Caco-2 (cell line): ENCODE measurements at regions not wholly inside any gene's neighbourhood (a gene's known extent, or its start where the extent isn't known, plus 50 kb on each side); places are given as distances from the start of the nearest gene placed in this dataset.

Experiments used
- BruUV-seq: library from RNA; stranded (reverse); fragments of 400-500 nt; replicated peaks from 2 replicates; lab custom pipeline; 2021; lab: Mats Ljungman, UMichigan
- CTCF ChIA-PET: fragments of 300-600 bp; sonication (Branson Sonifier 250); formaldehyde crosslinking; loops from one replicate; lab custom pipeline; 2022; ENCODE audit warnings: antibody characterized with exemption; lab: Charles Lee
- POLR2A ChIA-PET: fragments of 300-600 bp; sonication (Branson Sonifier 250); formaldehyde crosslinking; loops from one replicate; lab custom pipeline; 2022; ENCODE audit warnings: antibody characterized with exemption; lab: Charles Lee
- DNase-seq, 2 experiments: peaks; one replicate each; pipeline versions ENCODE4 v3.0.0 to v3.0.0-alpha.2; 2020 to 2022
- H3K27me3 ChIP-seq: replicated peaks from 2 replicates; pipeline ENCODE4 v1.6.0; 2011; ENCODE audit warnings: low read length; ENCODE audit not compliant: control insufficient read depth, insufficient read depth
- H3K36me3 ChIP-seq: 2 replicates; pipeline ENCODE4 v1.5.1; 2011; ENCODE audit warnings: low read length; ENCODE audit not compliant: control insufficient read depth, insufficient read depth
- H3K4me1 ChIP-seq: fragments of 250-450 bp; sonication (Bioruptor Pico); 2 replicates; pipeline ENCODE4 v1.5.1; 2020; ENCODE audit warnings: mild to moderate bottlenecking
- H3K4me3 ChIP-seq: 2 replicates; pipeline ENCODE4 v1.5.1; 2011; ENCODE audit warnings: low read depth, mild to moderate bottlenecking, control low read depth, low read length
- H3K9me3 ChIP-seq: fragments of 250-450 bp; sonication (Bioruptor Pico); 2 replicates; pipeline ENCODE4 v1.5.1; 2020; ENCODE audit warnings: mild to moderate bottlenecking, moderate library complexity
- H3K27ac Mint-ChIP-seq: one replicate; pipeline ENCODE4 v1.8.0; 2022; ENCODE audit warnings: mixed read lengths; ENCODE audit not compliant: unreplicated experiment
- H3K27me3 Mint-ChIP-seq: one replicate; pipeline ENCODE4 v1.8.0; 2022; ENCODE audit warnings: mixed read lengths; ENCODE audit not compliant: insufficient read depth, unreplicated experiment
- H3K36me3 Mint-ChIP-seq: one replicate; pipeline ENCODE4 v1.8.0; 2022; ENCODE audit warnings: mild to moderate bottlenecking, mixed read lengths; ENCODE audit not compliant: insufficient read depth, unreplicated experiment
- H3K4me1 Mint-ChIP-seq: one replicate; pipeline ENCODE4 v1.8.0; 2022; ENCODE audit warnings: low read depth, mixed read lengths; ENCODE audit not compliant: unreplicated experiment
- H3K4me3 Mint-ChIP-seq: one replicate; pipeline ENCODE4 v1.8.0; 2022; ENCODE audit warnings: mild to moderate bottlenecking, moderate library complexity, mixed read lengths; ENCODE audit not compliant: unreplicated experiment
- H3K9me3 Mint-ChIP-seq: one replicate; pipeline ENCODE4 v1.8.0; 2022; ENCODE audit warnings: mixed read lengths; ENCODE audit not compliant: unreplicated experiment
- CTCF ChIP-seq, 2 experiments: fragments of 200-600 bp in 1 of 2; IDR thresholded peaks; 1 replicate in 1 of 2; 2 replicates in 1 of 2; pipeline versions ENCODE4 v1.5.1 to v1.8.0; 2011 to 2022; ENCODE audit warnings: antibody characterized with exemption in 1 of 2, control low read depth in 1 of 2, inconsistent platforms in 1 of 2, low read depth in 1 of 2, low read length in 1 of 2, mild to moderate bottlenecking in 1 of 2, moderate library complexity in 1 of 2; ENCODE audit not compliant: insufficient read depth in 1 of 2, severe bottlenecking in 1 of 2, unreplicated experiment in 1 of 2
- intact Hi-C: fragments of 100-400 bp; cut with micrococcal nuclease; formaldehyde crosslinking; loops from one replicate; pipeline ENCODE4 v1.10.0; 2022; ENCODE audit not compliant: unreplicated experiment

- Histone ChIP-seq H3K27me3 (no peaks in the 10 kb centered on the region), H3K4me1 (no peaks in the 10 kb centered on the region), H3K36me3 (no peaks in the 10 kb centered on the region), H3K4me3 (no peak overlapping the region), H3K9me3 (peaks cover 21% of the 10 kb centered on the region)
- Mint-ChIP-seq H3K27me3 (no peaks in the 10 kb centered on the region), H3K4me1 (no peaks in the 10 kb centered on the region), H3K4me3 (no peak overlapping the region), H3K9me3 (no peaks in the 10 kb centered on the region), H3K27ac (no peak overlapping the region), H3K36me3 (no peaks in the 10 kb centered on the region)
- TF ChIP-seq CTCF (IDR thresholded peaks at IDR 0.05; ENCODE audit: insufficient read depth in 1 of 2, low read depth in 1 of 2, low read length in 1 of 2, severe bottlenecking in 1 of 2, unreplicated experiment in 1 of 2) = no peak
- CTCF ChIA-PET = no interaction called here
- intact Hi-C loops = no loop called here
- BruUV-seq = no TSS peak
- POLR2A ChIA-PET = no interaction called here
- no peak for DNase-seq
Observed at GRCh38 chr13:21945195-21945594, 274.3 kb downstream of the FGF9 start.

GRCh38 chr13:21946964-21947363, 276.1 kb downstream of the FGF9 start:
- Histone ChIP-seq H3K36me3 (no peaks in the 10 kb centered on the region), H3K27me3 (no peaks in the 10 kb centered on the region; the same call in 1 of the 2 replicates), H3K9me3 (peaks cover 21% of the 10 kb centered on the region), H3K4me1 (no peaks in the 10 kb centered on the region), H3K4me3 (no peak overlapping the region)
- no peak overlapping the region for H3K27ac Mint-ChIP-seq
- intact Hi-C loops = no loop called here
- ChIA-PET POLR2A (no interaction called here), CTCF (no interaction called here)
- no TSS peak for BruUV-seq
- no peaks in the 10 kb centered on the region for H3K36me3 Mint-ChIP-seq
- no peak overlapping the region for H3K4me3 Mint-ChIP-seq
- H3K9me3 Mint-ChIP-seq = no peaks in the 10 kb centered on the region
- no peaks in the 10 kb centered on the region for H3K27me3 Mint-ChIP-seq
- no peak for DNase-seq
- no peaks in the 10 kb centered on the region for H3K4me1 Mint-ChIP-seq
- no peak for TF ChIP-seq CTCF (IDR thresholded peaks at IDR 0.05; ENCODE audit: insufficient read depth in 1 of 2, low read depth in 1 of 2, low read length in 1 of 2, severe bottlenecking in 1 of 2, unreplicated experiment in 1 of 2)

- no peaks in the 10 kb centered on the region for H3K27me3 Mint-ChIP-seq
- Histone ChIP-seq H3K9me3 (peaks cover 20% of the 10 kb centered on the region), H3K4me3 (no peak overlapping the region), H3K4me1 (no peaks in the 10 kb centered on the region), H3K27me3 (no peaks in the 10 kb centered on the region; the same call in 1 of the 2 replicates), H3K36me3 (no peaks in the 10 kb centered on the region)
- CTCF ChIA-PET = no interaction called here
- no peaks in the 10 kb centered on the region for H3K36me3 Mint-ChIP-seq
- H3K9me3 Mint-ChIP-seq = peaks cover 4% of the 10 kb centered on the region
- H3K4me3 Mint-ChIP-seq = no peak overlapping the region
- no peak overlapping the region for H3K27ac Mint-ChIP-seq
- POLR2A ChIA-PET = no interaction called here
- H3K4me1 Mint-ChIP-seq = no peaks in the 10 kb centered on the region
- no TSS peak for BruUV-seq
- no peak for DNase-seq
- intact Hi-C loops = no loop called here
- no peak for TF ChIP-seq CTCF (IDR thresholded peaks at IDR 0.05; ENCODE audit: insufficient read depth in 1 of 2, low read depth in 1 of 2, low read length in 1 of 2, severe bottlenecking in 1 of 2, unreplicated experiment in 1 of 2)
Observed at GRCh38 chr13:21948769-21949474, 278.0 kb downstream of the FGF9 start.
